ENCODE measurements at regions not wholly inside any gene's neighbourhood (a gene's known extent, or its start where the extent isn't known, plus 50 kb on each side); places are given as distances from the start of the nearest gene placed in this dataset.

DNA sequence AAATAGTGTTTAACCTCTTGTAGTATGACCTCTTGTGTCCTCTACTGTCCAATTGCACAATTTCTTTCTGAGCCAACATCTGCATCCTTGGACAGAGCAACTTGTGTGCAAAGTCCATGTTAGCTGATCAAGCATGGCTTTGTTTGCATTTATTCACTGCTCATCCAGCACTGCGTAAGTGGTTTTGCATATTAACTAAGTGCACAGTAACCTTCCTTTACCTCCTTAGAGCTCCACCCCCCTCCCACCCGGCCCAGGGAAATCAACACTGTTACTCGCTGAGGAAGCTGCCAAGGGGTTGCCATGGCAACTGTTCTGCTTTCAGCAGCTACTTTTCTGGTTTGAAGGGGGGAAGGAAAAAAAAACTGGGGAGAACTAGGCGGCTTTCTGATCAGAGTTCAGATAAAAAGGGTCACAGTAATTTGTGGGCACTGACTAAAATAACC, 153.5 kb upstream of the KLF12 start (continued):
- TF ChIP-seq, protein P1, sequence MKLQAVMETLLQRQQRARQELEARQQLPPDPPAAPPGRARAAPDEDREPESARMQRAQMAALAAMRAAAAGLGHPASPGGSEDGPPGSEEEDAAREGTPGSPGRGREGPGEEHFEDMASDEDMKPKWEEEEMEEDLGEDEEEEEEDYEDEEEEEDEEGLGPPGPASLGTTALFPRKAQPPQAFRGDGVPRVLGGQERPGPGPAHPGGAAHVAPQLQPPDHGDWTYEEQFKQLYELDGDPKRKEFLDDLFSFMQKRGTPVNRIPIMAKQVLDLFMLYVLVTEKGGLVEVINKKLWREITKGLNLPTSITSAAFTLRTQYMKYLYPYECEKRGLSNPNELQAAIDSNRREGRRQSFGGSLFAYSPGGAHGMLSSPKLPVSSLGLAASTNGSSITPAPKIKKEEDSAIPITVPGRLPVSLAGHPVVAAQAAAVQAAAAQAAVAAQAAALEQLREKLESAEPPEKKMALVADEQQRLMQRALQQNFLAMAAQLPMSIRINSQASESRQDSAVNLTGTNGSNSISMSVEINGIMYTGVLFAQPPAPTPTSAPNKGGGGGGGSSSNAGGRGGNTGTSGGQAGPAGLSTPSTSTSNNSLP (IDR thresholded peaks at IDR 0.05; ENCODE audit: low read depth, low read length) = peak; percentile 91
- TF ChIP-seq ZNF792 (CRISPR knock-in tag; IDR thresholded peaks at IDR 0.05) (peak; percentile 69; the same call in 1 of the 2 replicates), ETV6 (CRISPR knock-in tag; conservative IDR thresholded peaks at IDR 0.05) (no peak), ZNF180 (CRISPR knock-in tag; IDR thresholded peaks at IDR 0.05; ENCODE audit: borderline replicate concordance, low read depth) (no peak), RFX3 (CRISPR knock-in tag; IDR thresholded peaks at IDR 0.05) (peak; percentile 83), KDM6A (CRISPR knock-in tag; IDR thresholded peaks at IDR 0.05; ENCODE audit: low read depth) (peak; percentile 50; the same call in 1 of the 2 replicates), FOXK1 (CRISPR knock-in tag; IDR thresholded peaks at IDR 0.05; ENCODE audit: borderline replicate concordance, low read depth) (peak; percentile 88; the same call in 1 of the 2 replicates), NR2F2 (IDR thresholded peaks at IDR 0.05; ENCODE audit: borderline replicate concordance, low read depth) (peak; percentile 55), ZBTB3 (CRISPR knock-in tag; IDR thresholded peaks at IDR 0.05; ENCODE audit: borderline replicate concordance, low read depth) (no peak), ZNF326 (CRISPR knock-in tag; IDR thresholded peaks at IDR 0.05; ENCODE audit: borderline replicate concordance) (no peak), ZNF12 (CRISPR knock-in tag; IDR thresholded peaks at IDR 0.05) (peak; percentile 42; the same call in 1 of the 2 replicates), DPF2 (CRISPR knock-in tag; IDR thresholded peaks at IDR 0.05; ENCODE audit: borderline replicate concordance, low read depth) (peak; percentile 85), ZNF432 (CRISPR knock-in tag; IDR thresholded peaks at IDR 0.05; ENCODE audit: borderline replicate concordance) (no peak)
- TF ChIP-seq, protein P2, sequence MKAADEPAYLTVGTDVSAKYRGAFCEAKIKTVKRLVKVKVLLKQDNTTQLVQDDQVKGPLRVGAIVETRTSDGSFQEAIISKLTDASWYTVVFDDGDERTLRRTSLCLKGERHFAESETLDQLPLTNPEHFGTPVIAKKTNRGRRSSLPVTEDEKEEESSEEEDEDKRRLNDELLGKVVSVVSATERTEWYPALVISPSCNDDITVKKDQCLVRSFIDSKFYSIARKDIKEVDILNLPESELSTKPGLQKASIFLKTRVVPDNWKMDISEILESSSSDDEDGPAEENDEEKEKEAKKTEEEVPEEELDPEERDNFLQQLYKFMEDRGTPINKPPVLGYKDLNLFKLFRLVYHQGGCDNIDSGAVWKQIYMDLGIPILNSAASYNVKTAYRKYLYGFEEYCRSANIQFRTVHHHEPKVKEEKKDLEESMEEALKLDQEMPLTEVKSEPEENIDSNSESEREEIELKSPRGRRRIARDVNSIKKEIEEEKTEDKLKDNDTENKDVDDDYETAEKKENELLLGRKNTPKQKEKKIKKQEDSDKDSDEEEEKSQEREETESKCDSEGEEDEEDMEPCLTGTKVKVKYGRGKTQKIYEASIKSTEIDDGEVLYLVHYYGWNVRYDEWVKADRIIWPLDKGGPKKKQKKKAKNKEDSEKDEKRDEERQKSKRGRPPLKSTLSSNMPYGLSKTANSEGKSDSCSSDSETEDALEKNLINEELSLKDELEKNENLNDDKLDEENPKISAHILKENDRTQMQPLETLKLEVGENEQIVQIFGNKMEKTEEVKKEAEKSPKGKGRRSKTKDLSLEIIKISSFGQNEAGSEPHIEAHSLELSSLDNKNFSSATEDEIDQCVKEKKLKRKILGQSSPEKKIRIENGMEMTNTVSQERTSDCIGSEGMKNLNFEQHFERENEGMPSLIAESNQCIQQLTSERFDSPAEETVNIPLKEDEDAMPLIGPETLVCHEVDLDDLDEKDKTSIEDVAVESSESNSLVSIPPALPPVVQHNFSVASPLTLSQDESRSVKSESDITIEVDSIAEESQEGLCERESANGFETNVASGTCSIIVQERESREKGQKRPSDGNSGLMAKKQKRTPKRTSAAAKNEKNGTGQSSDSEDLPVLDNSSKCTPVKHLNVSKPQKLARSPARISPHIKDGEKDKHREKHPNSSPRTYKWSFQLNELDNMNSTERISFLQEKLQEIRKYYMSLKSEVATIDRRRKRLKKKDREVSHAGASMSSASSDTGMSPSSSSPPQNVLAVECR (CRISPR knock-in tag; IDR thresholded peaks at IDR 0.05; ENCODE audit: borderline replicate concordance) = 0 out of 2 replicates have a peak, but pooled peaks have one; percentile 22
- TF ChIP-seq, protein P3, sequence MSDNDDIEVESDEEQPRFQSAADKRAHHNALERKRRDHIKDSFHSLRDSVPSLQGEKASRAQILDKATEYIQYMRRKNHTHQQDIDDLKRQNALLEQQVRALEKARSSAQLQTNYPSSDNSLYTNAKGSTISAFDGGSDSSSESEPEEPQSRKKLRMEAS (IDR thresholded peaks at IDR 0.05) = 0 out of 2 replicates have a peak, but pooled peaks have one; percentile 20
- TF ChIP-seq, protein P4, sequence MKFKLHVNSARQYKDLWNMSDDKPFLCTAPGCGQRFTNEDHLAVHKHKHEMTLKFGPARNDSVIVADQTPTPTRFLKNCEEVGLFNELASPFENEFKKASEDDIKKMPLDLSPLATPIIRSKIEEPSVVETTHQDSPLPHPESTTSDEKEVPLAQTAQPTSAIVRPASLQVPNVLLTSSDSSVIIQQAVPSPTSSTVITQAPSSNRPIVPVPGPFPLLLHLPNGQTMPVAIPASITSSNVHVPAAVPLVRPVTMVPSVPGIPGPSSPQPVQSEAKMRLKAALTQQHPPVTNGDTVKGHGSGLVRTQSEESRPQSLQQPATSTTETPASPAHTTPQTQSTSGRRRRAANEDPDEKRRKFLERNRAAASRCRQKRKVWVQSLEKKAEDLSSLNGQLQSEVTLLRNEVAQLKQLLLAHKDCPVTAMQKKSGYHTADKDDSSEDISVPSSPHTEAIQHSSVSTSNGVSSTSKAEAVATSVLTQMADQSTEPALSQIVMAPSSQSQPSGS (CRISPR knock-in tag; IDR thresholded peaks at IDR 0.05) = peak; percentile 67
- TF ChIP-seq, protein P5, sequence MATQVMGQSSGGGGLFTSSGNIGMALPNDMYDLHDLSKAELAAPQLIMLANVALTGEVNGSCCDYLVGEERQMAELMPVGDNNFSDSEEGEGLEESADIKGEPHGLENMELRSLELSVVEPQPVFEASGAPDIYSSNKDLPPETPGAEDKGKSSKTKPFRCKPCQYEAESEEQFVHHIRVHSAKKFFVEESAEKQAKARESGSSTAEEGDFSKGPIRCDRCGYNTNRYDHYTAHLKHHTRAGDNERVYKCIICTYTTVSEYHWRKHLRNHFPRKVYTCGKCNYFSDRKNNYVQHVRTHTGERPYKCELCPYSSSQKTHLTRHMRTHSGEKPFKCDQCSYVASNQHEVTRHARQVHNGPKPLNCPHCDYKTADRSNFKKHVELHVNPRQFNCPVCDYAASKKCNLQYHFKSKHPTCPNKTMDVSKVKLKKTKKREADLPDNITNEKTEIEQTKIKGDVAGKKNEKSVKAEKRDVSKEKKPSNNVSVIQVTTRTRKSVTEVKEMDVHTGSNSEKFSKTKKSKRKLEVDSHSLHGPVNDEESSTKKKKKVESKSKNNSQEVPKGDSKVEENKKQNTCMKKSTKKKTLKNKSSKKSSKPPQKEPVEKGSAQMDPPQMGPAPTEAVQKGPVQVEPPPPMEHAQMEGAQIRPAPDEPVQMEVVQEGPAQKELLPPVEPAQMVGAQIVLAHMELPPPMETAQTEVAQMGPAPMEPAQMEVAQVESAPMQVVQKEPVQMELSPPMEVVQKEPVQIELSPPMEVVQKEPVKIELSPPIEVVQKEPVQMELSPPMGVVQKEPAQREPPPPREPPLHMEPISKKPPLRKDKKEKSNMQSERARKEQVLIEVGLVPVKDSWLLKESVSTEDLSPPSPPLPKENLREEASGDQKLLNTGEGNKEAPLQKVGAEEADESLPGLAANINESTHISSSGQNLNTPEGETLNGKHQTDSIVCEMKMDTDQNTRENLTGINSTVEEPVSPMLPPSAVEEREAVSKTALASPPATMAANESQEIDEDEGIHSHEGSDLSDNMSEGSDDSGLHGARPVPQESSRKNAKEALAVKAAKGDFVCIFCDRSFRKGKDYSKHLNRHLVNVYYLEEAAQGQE (IDR thresholded peaks at IDR 0.05; ENCODE audit: borderline replicate concordance in 1 of 2, low read depth in 1 of 2, low read length in 2 of 2) = no peak
